ENCODE measurements at regions not wholly inside any gene's neighbourhood (a gene's known extent, or its start where the extent isn't known, plus 50 kb on each side); places are given as distances from the start of the nearest gene placed in this dataset.

DNA sequence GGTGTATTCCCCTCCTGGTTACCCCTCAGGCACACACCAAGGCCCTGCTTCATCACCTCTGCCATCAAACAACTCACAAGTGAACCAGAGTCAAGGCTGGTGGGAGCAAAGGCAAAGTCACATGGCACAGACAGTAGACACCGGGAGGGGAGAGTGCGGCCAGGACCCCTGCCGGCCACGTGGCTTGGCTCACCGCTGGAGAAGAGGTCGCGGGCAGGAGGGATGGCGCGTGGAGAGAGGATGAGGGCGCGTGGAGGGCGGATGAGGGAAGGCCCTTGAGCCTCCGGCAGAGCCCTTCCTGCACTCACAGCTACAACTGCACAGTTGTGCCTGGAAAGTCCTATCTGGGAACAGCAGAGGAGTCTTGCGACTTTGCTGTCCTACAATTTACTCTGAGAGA, 104.2 kb upstream of the ADRA2C start:
- TF ChIP-seq CTCF (IDR thresholded peaks at IDR 0.05) (no peak), POLR2A (IDR thresholded peaks at IDR 0.05) (no peak)
